ENCODE measurements at regions not wholly inside any gene's neighbourhood (a gene's known extent, or its start where the extent isn't known, plus 50 kb on each side); places are given as distances from the start of the nearest gene placed in this dataset.

DNA sequence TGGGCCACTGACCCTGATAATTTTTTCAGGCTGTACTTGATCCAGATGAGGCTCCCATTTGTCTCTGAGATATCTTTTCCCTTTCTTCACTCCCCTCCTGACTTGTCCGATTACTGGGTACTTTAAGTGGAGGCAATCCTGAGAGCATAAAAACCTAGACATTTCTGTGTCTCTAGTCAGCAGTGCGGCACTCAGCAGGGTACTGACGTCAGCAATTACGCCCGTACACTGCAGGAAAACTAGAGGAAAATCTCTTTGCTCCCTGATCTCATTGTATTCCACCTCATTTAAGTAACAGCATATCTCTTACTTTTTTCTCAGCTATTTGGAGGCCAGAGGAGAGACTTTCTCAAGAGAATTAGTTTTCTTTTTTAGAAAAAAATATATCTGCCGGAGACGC is 315.5 kb upstream of the OR4E1 start:
- TF ChIP-seq, protein P1, sequence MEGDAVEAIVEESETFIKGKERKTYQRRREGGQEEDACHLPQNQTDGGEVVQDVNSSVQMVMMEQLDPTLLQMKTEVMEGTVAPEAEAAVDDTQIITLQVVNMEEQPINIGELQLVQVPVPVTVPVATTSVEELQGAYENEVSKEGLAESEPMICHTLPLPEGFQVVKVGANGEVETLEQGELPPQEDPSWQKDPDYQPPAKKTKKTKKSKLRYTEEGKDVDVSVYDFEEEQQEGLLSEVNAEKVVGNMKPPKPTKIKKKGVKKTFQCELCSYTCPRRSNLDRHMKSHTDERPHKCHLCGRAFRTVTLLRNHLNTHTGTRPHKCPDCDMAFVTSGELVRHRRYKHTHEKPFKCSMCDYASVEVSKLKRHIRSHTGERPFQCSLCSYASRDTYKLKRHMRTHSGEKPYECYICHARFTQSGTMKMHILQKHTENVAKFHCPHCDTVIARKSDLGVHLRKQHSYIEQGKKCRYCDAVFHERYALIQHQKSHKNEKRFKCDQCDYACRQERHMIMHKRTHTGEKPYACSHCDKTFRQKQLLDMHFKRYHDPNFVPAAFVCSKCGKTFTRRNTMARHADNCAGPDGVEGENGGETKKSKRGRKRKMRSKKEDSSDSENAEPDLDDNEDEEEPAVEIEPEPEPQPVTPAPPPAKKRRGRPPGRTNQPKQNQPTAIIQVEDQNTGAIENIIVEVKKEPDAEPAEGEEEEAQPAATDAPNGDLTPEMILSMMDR (IDR thresholded peaks at IDR 0.05): no peak
- TF ChIP-seq POLR2A (IDR thresholded peaks at IDR 0.05) (no peak), EP300 (IDR thresholded peaks at IDR 0.05) (no peak), POLR2AphosphoS5 (IDR thresholded peaks at IDR 0.05) (no peak)
